ENCODE measurements at regions not wholly inside any gene's neighbourhood (a gene's known extent, or its start where the extent isn't known, plus 50 kb on each side); places are given as distances from the start of the nearest gene placed in this dataset.

GRCh38 chr12:23098517-23098916 lies 473.5 kb downstream of the ETNK1 start:
- Histone ChIP-seq H3K27ac (ENCODE audit: low read depth, low read length) (no peak overlapping the region), H4K20me1 (ENCODE audit: control insufficient read depth, insufficient read depth, low read depth, low read length) (no peaks in the 10 kb centered on the region), H3F3A (ENCODE audit: control insufficient read depth, insufficient read depth) (no peaks in the 10 kb centered on the region), H3K27me3 (ENCODE audit: control insufficient read depth, low read length) (no peaks in the 10 kb centered on the region; the same call in 1 of the 2 replicates), H3K36me3 (ENCODE audit: control insufficient read depth, low read length) (no peaks in the 10 kb centered on the region), H3K4me3 (ENCODE audit: low read length) (no peak overlapping the region), H3K4me2 (ENCODE audit: low read length) (no peak overlapping the region), H3K4me1 (ENCODE audit: control insufficient read depth, low read length) (no peaks in the 10 kb centered on the region), H3K9me3 (ENCODE audit: control insufficient read depth, insufficient read depth, low read length) (no peaks in the 10 kb centered on the region), H3K79me2 (ENCODE audit: control insufficient read depth, low read length) (no peaks in the 10 kb centered on the region), H3K9me2 (replicated peaks; ENCODE audit: control insufficient read depth, low read length) (no peaks in the 10 kb centered on the region)
- TF ChIP-seq EZH2phosphoT487 (IDR thresholded peaks at IDR 0.05; ENCODE audit: borderline replicate concordance, low read length) (no peak), CTCF (IDR thresholded peaks at IDR 0.05; ENCODE audit: low read depth, low read length, poor library complexity, severe bottlenecking) (no peak)

- Histone ChIP-seq H3K9me3 (ENCODE audit: control insufficient read depth, insufficient read depth, low read length) (no peaks in the 10 kb centered on the region), H3K36me3 (ENCODE audit: control insufficient read depth, low read length) (no peaks in the 10 kb centered on the region), H3K79me2 (ENCODE audit: control insufficient read depth, low read length) (no peaks in the 10 kb centered on the region), H3K27ac (ENCODE audit: low read depth, low read length) (no peak overlapping the region), H3F3A (ENCODE audit: control insufficient read depth, insufficient read depth) (no peaks in the 10 kb centered on the region), H3K4me1 (ENCODE audit: control insufficient read depth, low read length) (no peaks in the 10 kb centered on the region), H3K9me2 (replicated peaks; ENCODE audit: control insufficient read depth, low read length) (no peaks in the 10 kb centered on the region), H3K4me3 (ENCODE audit: low read length) (no peak overlapping the region), H4K20me1 (ENCODE audit: control insufficient read depth, insufficient read depth, low read depth, low read length) (no peaks in the 10 kb centered on the region), H3K27me3 (ENCODE audit: control insufficient read depth, low read length) (no peaks in the 10 kb centered on the region; the same call in 1 of the 2 replicates), H3K4me2 (ENCODE audit: low read length) (no peak overlapping the region)
- TF ChIP-seq CTCF (IDR thresholded peaks at IDR 0.05; ENCODE audit: low read depth, low read length, poor library complexity, severe bottlenecking) (no peak), EZH2phosphoT487 (IDR thresholded peaks at IDR 0.05; ENCODE audit: borderline replicate concordance, low read length) (no peak)
Observed at GRCh38 chr12:23099104-23099503, 474.1 kb downstream of the ETNK1 start.

- Histone ChIP-seq H3K9me3 (ENCODE audit: control insufficient read depth, insufficient read depth, low read length) (no peaks in the 10 kb centered on the region), H3F3A (ENCODE audit: control insufficient read depth, insufficient read depth) (no peaks in the 10 kb centered on the region), H3K27me3 (ENCODE audit: control insufficient read depth, low read length) (no peaks in the 10 kb centered on the region; the same call in 1 of the 2 replicates), H3K4me2 (ENCODE audit: low read length) (no peak overlapping the region), H3K9me2 (replicated peaks; ENCODE audit: control insufficient read depth, low read length) (no peaks in the 10 kb centered on the region), H3K4me1 (ENCODE audit: control insufficient read depth, low read length) (no peaks in the 10 kb centered on the region), H3K79me2 (ENCODE audit: control insufficient read depth, low read length) (no peaks in the 10 kb centered on the region), H3K36me3 (ENCODE audit: control insufficient read depth, low read length) (no peaks in the 10 kb centered on the region), H3K4me3 (ENCODE audit: low read length) (no peak overlapping the region), H3K27ac (ENCODE audit: low read depth, low read length) (no peak overlapping the region), H4K20me1 (ENCODE audit: control insufficient read depth, insufficient read depth, low read depth, low read length) (no peaks in the 10 kb centered on the region)
- no peak for TF ChIP-seq EZH2phosphoT487 (IDR thresholded peaks at IDR 0.05; ENCODE audit: borderline replicate concordance, low read length)
- no peak for TF ChIP-seq CTCF (IDR thresholded peaks at IDR 0.05; ENCODE audit: low read depth, low read length, poor library complexity, severe bottlenecking)
Observed at GRCh38 chr12:23099604-23100003, 474.6 kb downstream of the ETNK1 start.

GRCh38 chr12:23108957-23109356 lies 484.0 kb downstream of the ETNK1 start:
- no peak overlapping the region for H3K4me3 ChIP-seq (ENCODE audit: low read length)
- H3K4me2 ChIP-seq (ENCODE audit: low read length): no peak overlapping the region
- no peaks in the 10 kb centered on the region for H3F3A ChIP-seq (ENCODE audit: control insufficient read depth, insufficient read depth)
- no peaks in the 10 kb centered on the region for H3K4me1 ChIP-seq (ENCODE audit: control insufficient read depth, low read length)
- H3K36me3 ChIP-seq (ENCODE audit: control insufficient read depth, low read length): no peaks in the 10 kb centered on the region
- H3K79me2 ChIP-seq (ENCODE audit: control insufficient read depth, low read length): no peaks in the 10 kb centered on the region
- TF ChIP-seq EZH2phosphoT487 (IDR thresholded peaks at IDR 0.05; ENCODE audit: borderline replicate concordance, low read length): no peak
- H3K9me2 ChIP-seq (replicated peaks; ENCODE audit: control insufficient read depth, low read length): no peaks in the 10 kb centered on the region
- H3K27ac ChIP-seq (ENCODE audit: low read depth, low read length): no peak overlapping the region
- H3K9me3 ChIP-seq (ENCODE audit: control insufficient read depth, insufficient read depth, low read length): no peaks in the 10 kb centered on the region
- no peaks in the 10 kb centered on the region for H3K27me3 ChIP-seq (ENCODE audit: control insufficient read depth, low read length)
- no peaks in the 10 kb centered on the region for H4K20me1 ChIP-seq (ENCODE audit: control insufficient read depth, insufficient read depth, low read depth, low read length)
